ENCODE measurements at regions not wholly inside any gene's neighbourhood (a gene's known extent, or its start where the extent isn't known, plus 50 kb on each side); places are given as distances from the start of the nearest gene placed in this dataset.

GRCh38 chr1:70819231-70819630 is 228.4 kb downstream of the PTGER3 start:
- H3K36me3 ChIP-seq (replicated peaks): no peaks in the 10 kb centered on the region
- in situ Hi-C loops (cut with HindIII; ENCODE audit: low pct_ligation_motif_present, low sequenced_read_pairs): no loop called here
- no peak overlapping the region for H3K4me3 ChIP-seq (ENCODE audit: low read depth, low read length)
- no peak for TF ChIP-seq CTCF (IDR thresholded peaks at IDR 0.05; ENCODE audit: low read depth, low read length, missing control alignments)
- H3K27ac ChIP-seq: no peak overlapping the region
- no peaks in the 10 kb centered on the region for H3K27me3 ChIP-seq (replicated peaks)
- no peak for DNase-seq

- H3K27me3 ChIP-seq (replicated peaks): no peaks in the 10 kb centered on the region
- in situ Hi-C loops (cut with HindIII; ENCODE audit: low pct_ligation_motif_present, low sequenced_read_pairs): no loop called here
- no peak for TF ChIP-seq CTCF (IDR thresholded peaks at IDR 0.05; ENCODE audit: low read depth, low read length, missing control alignments)
- H3K4me3 ChIP-seq (ENCODE audit: low read depth, low read length): no peak overlapping the region
- no peak overlapping the region for H3K27ac ChIP-seq
- H3K36me3 ChIP-seq (replicated peaks): no peaks in the 10 kb centered on the region
- DNase-seq: no peak
These were observed 227.8 kb downstream of the PTGER3 start for GRCh38 chr1:70819785-70820184.

GRCh38 chr1:70820396-70820795 is 227.2 kb downstream of the PTGER3 start:
- no peak overlapping the region for H3K4me3 ChIP-seq (ENCODE audit: low read depth, low read length)
- TF ChIP-seq CTCF (IDR thresholded peaks at IDR 0.05; ENCODE audit: low read depth, low read length, missing control alignments): no peak
- no peak overlapping the region for H3K27ac ChIP-seq
- no peaks in the 10 kb centered on the region for H3K27me3 ChIP-seq (replicated peaks)
- in situ Hi-C loops (cut with HindIII; ENCODE audit: low pct_ligation_motif_present, low sequenced_read_pairs): no loop called here
- no peak for DNase-seq
- H3K36me3 ChIP-seq (replicated peaks): no peaks in the 10 kb centered on the region

GRCh38 chr1:70820995-70821394 is 226.6 kb downstream of the PTGER3 start:
- TF ChIP-seq CTCF (IDR thresholded peaks at IDR 0.05; ENCODE audit: low read depth, low read length, missing control alignments): no peak
- no peak for DNase-seq
- in situ Hi-C loops (cut with HindIII; ENCODE audit: low pct_ligation_motif_present, low sequenced_read_pairs): no loop called here
- Histone ChIP-seq H3K27me3 (replicated peaks) (no peaks in the 10 kb centered on the region), H3K36me3 (replicated peaks) (no peaks in the 10 kb centered on the region), H3K27ac (no peak overlapping the region), H3K4me3 (ENCODE audit: low read depth, low read length) (no peak overlapping the region)

GRCh38 chr1:70826428-70826827 is 221.2 kb downstream of the PTGER3 start:
- in situ Hi-C loops (cut with HindIII; ENCODE audit: low pct_ligation_motif_present, low sequenced_read_pairs): no loop called here
- TF ChIP-seq CTCF (IDR thresholded peaks at IDR 0.05; ENCODE audit: low read depth, low read length, missing control alignments): no peak
- H3K27ac ChIP-seq: no peak overlapping the region
- H3K36me3 ChIP-seq (replicated peaks): no peaks in the 10 kb centered on the region
- H3K27me3 ChIP-seq (replicated peaks): no peaks in the 10 kb centered on the region
- H3K4me3 ChIP-seq (ENCODE audit: low read depth, low read length): no peak overlapping the region
- DNase-seq: no peak

- in situ Hi-C loops (cut with HindIII; ENCODE audit: low pct_ligation_motif_present, low sequenced_read_pairs): no loop called here
- no peak overlapping the region for H3K27ac ChIP-seq
- no peak for TF ChIP-seq CTCF (IDR thresholded peaks at IDR 0.05; ENCODE audit: low read depth, low read length, missing control alignments)
These were observed 220.6 kb downstream of the PTGER3 start for GRCh38 chr1:70827030-70827429.

More at GRCh38 chr1:70827030-70827429, 220.6 kb downstream of the PTGER3 start:
- DNase-seq: no peak
- no peaks in the 10 kb centered on the region for H3K27me3 ChIP-seq (replicated peaks)
- no peaks in the 10 kb centered on the region for H3K36me3 ChIP-seq (replicated peaks)
- no peak overlapping the region for H3K4me3 ChIP-seq (ENCODE audit: low read depth, low read length)
